ENCODE measurements at regions not wholly inside any gene's neighbourhood (a gene's known extent, or its start where the extent isn't known, plus 50 kb on each side); places are given as distances from the start of the nearest gene placed in this dataset.

DNA sequence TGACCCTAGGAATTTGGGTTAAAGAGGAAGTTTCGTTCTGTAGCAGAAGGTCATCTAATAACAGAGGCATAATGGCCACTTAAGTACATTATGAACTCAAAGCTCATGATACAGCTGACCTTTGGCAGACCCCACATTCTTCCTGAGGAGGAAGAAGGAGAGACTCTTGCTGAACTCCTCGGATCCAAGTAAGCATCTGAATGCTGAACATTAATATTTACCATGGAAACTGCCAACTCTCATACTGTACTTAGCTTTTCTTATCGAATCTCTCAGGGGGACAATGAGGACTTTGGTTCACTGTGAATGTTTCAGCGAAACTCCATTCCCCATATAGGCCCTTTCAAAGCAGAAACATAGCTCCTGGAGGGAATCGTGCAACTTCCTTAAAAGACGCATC is 781.4 kb upstream of the GYPC start:
- no peaks in the 10 kb centered on the region for H3K4me1 Mint-ChIP-seq
- TF ChIP-seq, protein P1, sequence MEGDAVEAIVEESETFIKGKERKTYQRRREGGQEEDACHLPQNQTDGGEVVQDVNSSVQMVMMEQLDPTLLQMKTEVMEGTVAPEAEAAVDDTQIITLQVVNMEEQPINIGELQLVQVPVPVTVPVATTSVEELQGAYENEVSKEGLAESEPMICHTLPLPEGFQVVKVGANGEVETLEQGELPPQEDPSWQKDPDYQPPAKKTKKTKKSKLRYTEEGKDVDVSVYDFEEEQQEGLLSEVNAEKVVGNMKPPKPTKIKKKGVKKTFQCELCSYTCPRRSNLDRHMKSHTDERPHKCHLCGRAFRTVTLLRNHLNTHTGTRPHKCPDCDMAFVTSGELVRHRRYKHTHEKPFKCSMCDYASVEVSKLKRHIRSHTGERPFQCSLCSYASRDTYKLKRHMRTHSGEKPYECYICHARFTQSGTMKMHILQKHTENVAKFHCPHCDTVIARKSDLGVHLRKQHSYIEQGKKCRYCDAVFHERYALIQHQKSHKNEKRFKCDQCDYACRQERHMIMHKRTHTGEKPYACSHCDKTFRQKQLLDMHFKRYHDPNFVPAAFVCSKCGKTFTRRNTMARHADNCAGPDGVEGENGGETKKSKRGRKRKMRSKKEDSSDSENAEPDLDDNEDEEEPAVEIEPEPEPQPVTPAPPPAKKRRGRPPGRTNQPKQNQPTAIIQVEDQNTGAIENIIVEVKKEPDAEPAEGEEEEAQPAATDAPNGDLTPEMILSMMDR (IDR thresholded peaks at IDR 0.05; ENCODE audit: unreplicated experiment in 3 of 3) = no peak
- H3K36me3 Mint-ChIP-seq (ENCODE audit: low read depth) = no peaks in the 10 kb centered on the region
- H3K9me3 Mint-ChIP-seq = peaks cover 2% of the 10 kb centered on the region
- H3K4me3 Mint-ChIP-seq = no peak overlapping the region
- H3K27ac Mint-ChIP-seq = no peak overlapping the region
- H3K27me3 Mint-ChIP-seq (ENCODE audit: low read depth) = no peaks in the 10 kb centered on the region

DNA sequence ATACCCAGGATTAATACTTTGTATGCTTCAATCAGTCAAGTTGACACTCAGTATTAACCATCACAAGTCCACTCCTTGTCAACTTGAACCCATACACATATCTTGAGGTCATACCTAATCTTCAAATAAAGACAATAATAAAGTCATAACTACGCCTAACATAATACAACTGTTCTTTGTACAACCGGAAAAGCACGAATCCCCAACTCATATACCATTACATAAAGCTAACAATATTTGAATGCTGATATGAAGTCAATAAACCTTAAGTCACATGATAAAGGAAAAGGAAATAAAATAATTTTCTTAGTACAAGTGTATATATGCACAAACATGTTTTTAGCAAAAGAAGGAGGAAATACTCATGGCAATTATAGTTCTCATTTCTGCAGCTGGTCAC is 770.6 kb upstream of the GYPC start:
- no peaks in the 10 kb centered on the region for H3K27me3 Mint-ChIP-seq (ENCODE audit: low read depth)
- no peaks in the 10 kb centered on the region for H3K36me3 Mint-ChIP-seq (ENCODE audit: low read depth)
- TF ChIP-seq, protein P1 (IDR thresholded peaks at IDR 0.05; ENCODE audit: unreplicated experiment in 3 of 3) = no peak
- no peak overlapping the region for H3K27ac Mint-ChIP-seq
- H3K4me3 Mint-ChIP-seq = no peak overlapping the region
- peaks cover 23% of the 10 kb centered on the region for H3K9me3 Mint-ChIP-seq
- no peaks in the 10 kb centered on the region for H3K4me1 Mint-ChIP-seq

DNA sequence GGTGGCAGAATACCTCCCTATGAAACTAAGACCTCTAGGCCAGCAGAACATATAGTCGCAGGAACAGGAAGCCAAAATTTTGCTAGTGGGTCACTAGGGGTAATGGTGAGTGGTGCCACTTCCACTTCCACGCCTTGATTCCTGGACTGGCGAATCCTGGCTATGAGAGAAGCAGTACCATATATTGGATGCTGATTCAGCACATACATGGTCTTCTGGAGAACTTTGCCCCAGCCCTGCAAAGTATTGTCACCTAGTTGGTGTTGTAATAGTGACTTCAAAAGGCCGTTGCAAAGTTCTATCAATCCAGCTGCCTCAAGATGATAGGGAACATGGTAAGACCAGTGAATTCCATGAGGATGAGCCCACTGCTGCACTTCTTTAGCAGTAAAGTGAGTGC is 769.8 kb upstream of the GYPC start:
- H3K27ac Mint-ChIP-seq = no peak overlapping the region
- TF ChIP-seq, protein P1 (IDR thresholded peaks at IDR 0.05; ENCODE audit: unreplicated experiment in 3 of 3) = no peak
- no peaks in the 10 kb centered on the region for H3K4me1 Mint-ChIP-seq
- H3K4me3 Mint-ChIP-seq = no peak overlapping the region
- H3K9me3 Mint-ChIP-seq = peaks cover 23% of the 10 kb centered on the region
- H3K27me3 Mint-ChIP-seq (ENCODE audit: low read depth) = no peaks in the 10 kb centered on the region
- H3K36me3 Mint-ChIP-seq (ENCODE audit: low read depth) = no peaks in the 10 kb centered on the region

DNA sequence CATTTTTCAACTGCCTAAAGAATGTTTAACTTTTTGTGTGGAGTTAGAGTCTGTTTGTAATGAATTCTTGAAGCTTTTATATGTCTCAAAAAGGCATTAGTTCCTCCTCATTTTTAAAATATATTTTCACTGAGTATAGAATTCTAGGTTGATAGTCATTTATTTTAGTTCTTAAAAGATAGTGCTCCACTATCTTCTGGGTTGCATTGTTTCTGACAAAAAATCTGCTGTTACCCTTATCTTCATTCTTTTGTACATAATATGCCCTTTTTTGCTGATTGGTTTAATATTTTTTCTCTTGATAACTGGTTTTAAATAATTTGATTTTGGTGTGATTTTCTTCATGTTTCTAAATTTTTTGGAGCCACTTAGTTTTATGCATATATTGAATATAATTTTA is 754.7 kb upstream of the GYPC start:
- Mint-ChIP-seq H3K4me3 (no peak overlapping the region), H3K4me1 (no peaks in the 10 kb centered on the region), H3K27me3 (ENCODE audit: low read depth) (no peaks in the 10 kb centered on the region), H3K9me3 (peaks cover 24% of the 10 kb centered on the region), H3K27ac (no peak overlapping the region), H3K36me3 (ENCODE audit: low read depth) (no peaks in the 10 kb centered on the region)
- TF ChIP-seq, protein P1 (IDR thresholded peaks at IDR 0.05; ENCODE audit: unreplicated experiment in 3 of 3) = no peak

DNA sequence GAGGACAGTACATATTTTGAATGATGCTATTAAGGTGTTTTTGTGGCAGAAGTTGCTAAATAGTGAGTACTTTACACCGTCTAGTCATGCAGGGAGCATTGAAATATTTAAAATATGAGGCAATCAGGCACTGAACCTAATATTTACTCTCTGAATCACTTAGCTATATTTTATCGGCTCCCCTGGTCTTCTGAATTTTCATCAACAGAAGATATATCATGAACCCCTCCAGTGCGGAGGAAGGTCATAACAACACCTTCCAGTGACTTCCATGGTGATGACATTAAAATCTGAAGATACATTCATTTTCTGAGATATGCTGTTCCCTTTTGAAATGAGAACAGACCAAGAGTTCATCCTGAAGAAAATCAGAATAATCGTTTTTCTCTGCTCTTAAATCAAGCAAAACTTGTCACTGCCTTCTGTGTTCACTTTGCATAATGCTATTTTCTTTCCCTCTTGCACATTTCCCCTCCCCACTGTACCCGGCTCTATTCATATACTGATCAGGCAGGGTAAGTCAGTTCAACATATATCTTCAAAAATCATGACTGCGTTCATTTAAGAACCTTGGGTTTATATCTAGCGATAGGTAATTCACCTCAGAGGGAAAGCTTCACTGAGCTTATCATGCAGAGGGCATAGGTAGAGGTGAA is 729.9 kb upstream of the GYPC start:
- no peaks in the 10 kb centered on the region for H3K27me3 Mint-ChIP-seq (ENCODE audit: low read depth)
- no peaks in the 10 kb centered on the region for H3K9me3 Mint-ChIP-seq
- no peaks in the 10 kb centered on the region for H3K36me3 Mint-ChIP-seq (ENCODE audit: low read depth)
- TF ChIP-seq, protein P1 (IDR thresholded peaks at IDR 0.05; ENCODE audit: unreplicated experiment in 3 of 3) = no peak
- H3K4me3 Mint-ChIP-seq = no peak overlapping the region
- no peaks in the 10 kb centered on the region for H3K4me1 Mint-ChIP-seq
- no peak overlapping the region for H3K27ac Mint-ChIP-seq

DNA sequence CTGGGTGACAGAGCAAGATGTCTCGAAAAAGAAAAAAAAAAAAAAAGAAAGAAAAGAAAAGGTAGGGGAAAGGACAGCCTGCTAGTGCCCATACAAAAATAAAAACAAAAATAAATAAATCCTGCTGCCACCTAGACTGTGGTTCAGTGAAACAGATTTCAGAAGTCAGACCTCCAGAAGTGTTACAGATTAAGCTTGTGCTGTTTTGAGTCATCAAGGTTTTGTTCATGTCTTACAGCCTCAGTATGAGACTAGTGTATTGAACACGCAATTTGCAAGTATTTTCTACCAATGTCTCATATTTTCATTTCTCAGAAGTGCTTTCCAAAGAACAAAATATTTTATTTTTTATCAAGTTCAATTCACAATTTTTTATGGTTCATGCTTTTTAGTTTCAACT is 720.4 kb upstream of the GYPC start:
- H3K9me3 Mint-ChIP-seq = peaks cover 6% of the 10 kb centered on the region

More for the DNA sequence above, 720.4 kb upstream of the GYPC start:
- H3K27me3 Mint-ChIP-seq (ENCODE audit: low read depth) = no peaks in the 10 kb centered on the region
- no peaks in the 10 kb centered on the region for H3K36me3 Mint-ChIP-seq (ENCODE audit: low read depth)
- no peak overlapping the region for H3K27ac Mint-ChIP-seq
- no peak overlapping the region for H3K4me3 Mint-ChIP-seq
- TF ChIP-seq, protein P1 (IDR thresholded peaks at IDR 0.05; ENCODE audit: unreplicated experiment in 3 of 3) = no peak
- no peaks in the 10 kb centered on the region for H3K4me1 Mint-ChIP-seq
